Neural cell (in vitro differentiated cells): ENCODE measurements at regions not wholly inside any gene's neighbourhood (a gene's known extent, or its start where the extent isn't known, plus 50 kb on each side); places are given as distances from the start of the nearest gene placed in this dataset.

ENCODE experiments used
- CTCF ChIP-seq: fragments of 450-650 bp; IDR thresholded peaks from 2 replicates; pipeline ENCODE4 v1.5.1; 2014; ENCODE audit warnings: antibody characterized with exemption, mild to moderate bottlenecking, moderate library complexity; ENCODE audit not compliant: poor library complexity, severe bottlenecking
- EP300 ChIP-seq: fragments of 450-650 bp; conservative IDR thresholded peaks from 2 replicates; pipeline ENCODE4 v1.6.1; 2014; ENCODE audit warnings: antibody characterized with exemption, mild to moderate bottlenecking, moderate library complexity; ENCODE audit not compliant: poor library complexity, severe bottlenecking
- EZH2 ChIP-seq: fragments of 200-600, 300-800 bp; shearing (Covaris generic), sonication (generic); IDR thresholded peaks from 2 replicates; pipeline ENCODE4 v1.6.1; 2014; ENCODE audit warnings: antibody characterized with exemption, low read length, borderline replicate concordance, mild to moderate bottlenecking; ENCODE audit not compliant: insufficient read depth, poor library complexity, severe bottlenecking
- MXI1 ChIP-seq: fragments of 450-650 bp; conservative IDR thresholded peaks from 2 replicates; pipeline ENCODE4 v1.6.1; 2014; ENCODE audit warnings: antibody characterized with exemption, mild to moderate bottlenecking; ENCODE audit not compliant: poor library complexity, severe bottlenecking
- POLR2AphosphoS5 ChIP-seq: IDR thresholded peaks from 2 replicates; pipeline ENCODE4 v1.6.1; 2012
- REST ChIP-seq: IDR thresholded peaks from 2 replicates; pipeline ENCODE4 v1.6.1; 2012; ENCODE audit warnings: borderline replicate concordance
- SMC3 ChIP-seq: fragments of 450-650 bp; conservative IDR thresholded peaks from 2 replicates; pipeline ENCODE4 v1.6.1; 2014; ENCODE audit warnings: antibody characterized with exemption, mild to moderate bottlenecking, moderate library complexity; ENCODE audit not compliant: poor library complexity
- TAF1 ChIP-seq: IDR thresholded peaks from 2 replicates; pipeline ENCODE4 v1.6.1; 2012; ENCODE audit warnings: low read depth

- TF ChIP-seq EP300 (no peak), POLR2AphosphoS5 (no peak), REST (no peak), MXI1 (no peak), CTCF (no peak), EZH2 (no peak), SMC3 (no peak), TAF1 (no peak)
Measured at GRCh38 chr5:107275333-107275732, 395.4 kb downstream of the EFNA5 start.
